Activated CD8-positive, alpha-beta memory T cell treated with anti-CD3 and anti-CD28 coated beads for 4 hours (primary cell): ENCODE measurements at regions not wholly inside any gene's neighbourhood (a gene's known extent, or its start where the extent isn't known, plus 50 kb on each side); places are given as distances from the start of the nearest gene placed in this dataset.

Experiments used
- DNase-seq, 2 donors: peaks; one replicate each; pipeline ENCODE4 v3.0.0-alpha.2; 2020; ENCODE audit warnings: low read depth in 2 of 2

- no peak for DNase-seq
Measured at GRCh38 chr3:194081826-194082225, 54.1 kb upstream of the HES1 start.

- no peak for DNase-seq
Measured at GRCh38 chr3:194082743-194083636, 53.0 kb upstream of the HES1 start.

GRCh38 chr3:194083637-194084224, 52.2 kb upstream of the HES1 start:
- no peak for DNase-seq

- no peak for DNase-seq
Measured at GRCh38 chr3:194084284-194084683, 51.7 kb upstream of the HES1 start.
